ENCODE measurements at regions not wholly inside any gene's neighbourhood (a gene's known extent, or its start where the extent isn't known, plus 50 kb on each side); places are given as distances from the start of the nearest gene placed in this dataset.

GRCh38 chr18:10033016-10033399 is 119.2 kb downstream of the VAPA start:
- TF ChIP-seq CTCF (IDR thresholded peaks at IDR 0.05): no peak
- intact Hi-C loops (cut with DNase I): no loop called here
- no peaks in the 10 kb centered on the region for H3K9me3 ChIP-seq
- no peaks in the 10 kb centered on the region for H3K36me3 ChIP-seq
- peaks cover 10 to 14% of the 10 kb centered on the region in 2 donors for H3K4me1 ChIP-seq
- H3K4me3 ChIP-seq: no peak overlapping the region
- no peak for DNase-seq
- peak overlapping the region; percentile 39 to 48 for H3K27ac ChIP-seq
- H3K27me3 ChIP-seq: no peaks in the 10 kb centered on the region
- ATAC-seq: no peak

DNA sequence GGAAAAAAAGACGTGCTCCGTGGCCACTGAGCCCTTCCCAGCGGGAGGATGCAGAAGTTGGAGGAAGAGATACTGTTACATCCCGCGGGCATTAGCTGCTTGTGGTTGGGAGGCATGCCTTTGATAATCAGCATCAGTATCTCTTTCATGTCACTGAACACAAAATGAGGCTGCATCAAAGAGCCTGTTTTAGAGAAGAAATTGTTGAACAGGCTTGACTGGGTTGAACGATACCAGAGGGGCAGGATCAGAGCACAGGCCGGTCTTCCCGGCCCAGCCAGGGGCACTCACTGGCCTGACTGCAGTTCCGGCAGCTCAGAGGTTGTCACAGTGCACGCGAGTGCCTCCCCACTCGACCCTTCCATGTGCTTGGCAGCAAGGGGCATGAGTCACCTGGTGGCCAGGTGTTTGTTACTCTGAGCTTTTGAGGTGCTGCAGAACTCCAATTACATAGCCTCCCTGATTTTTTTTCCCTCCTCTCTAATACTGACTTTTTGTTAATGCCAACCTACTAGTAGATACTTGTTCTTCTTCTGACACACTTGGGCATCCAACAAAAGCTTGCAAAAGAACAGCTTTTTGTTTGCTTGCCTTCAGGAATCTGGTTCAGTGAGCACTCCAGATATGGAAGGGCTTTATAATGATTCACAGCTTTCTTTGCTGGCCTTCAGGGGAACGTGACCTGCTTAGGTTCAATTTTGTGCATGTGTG is 121.6 kb downstream of the VAPA start:
- DNase-seq: peak in 3 of 4 donors; percentile 58 to 83 (median 73)
- intact Hi-C loops (cut with DNase I): no loop called here

GRCh38 chr18:10036479-10036878 is 122.7 kb downstream of the VAPA start:
- ATAC-seq (no peak), DNase-seq (no peak)
- Histone ChIP-seq H3K36me3 (no peaks in the 10 kb centered on the region), H3K27ac (no peak overlapping the region), H3K27me3 (no peaks in the 10 kb centered on the region), H3K9me3 (peaks cover 0 to 7% of the 10 kb centered on the region in 2 donors), H3K4me1 (peaks cover 10 to 14% of the 10 kb centered on the region in 2 donors), H3K4me3 (no peak overlapping the region)
- intact Hi-C loops (cut with DNase I): no loop called here
- no peak for TF ChIP-seq CTCF (IDR thresholded peaks at IDR 0.05)

More for the DNA sequence above, 121.6 kb downstream of the VAPA start:
- ATAC-seq: peak; percentile 90
- H3K27ac ChIP-seq: peak overlapping the region in 1 of 2 donors; percentile 9
- no peaks in the 10 kb centered on the region for H3K9me3 ChIP-seq
- H3K4me1 ChIP-seq: peaks cover 10 to 14% of the 10 kb centered on the region in 2 donors
- H3K4me3 ChIP-seq: no peak overlapping the region
- no peak for TF ChIP-seq CTCF (IDR thresholded peaks at IDR 0.05)
- no peaks in the 10 kb centered on the region for H3K36me3 ChIP-seq
- H3K27me3 ChIP-seq: no peaks in the 10 kb centered on the region

- intact Hi-C loops (cut with DNase I): no loop called here
- Histone ChIP-seq H3K36me3 (no peaks in the 10 kb centered on the region), H3K9me3 (peaks cover 0 to 15% of the 10 kb centered on the region in 2 donors), H3K4me1 (peaks cover 10 to 11% of the 10 kb centered on the region in 2 donors), H3K27me3 (no peaks in the 10 kb centered on the region), H3K27ac (no peak overlapping the region), H3K4me3 (no peak overlapping the region)
- DNase-seq: no peak
- TF ChIP-seq CTCF (IDR thresholded peaks at IDR 0.05): no peak
- no peak for ATAC-seq
These were observed 123.4 kb downstream of the VAPA start for GRCh38 chr18:10037181-10037580.

GRCh38 chr18:10038268-10038667 is 124.5 kb downstream of the VAPA start:
- Histone ChIP-seq H3K36me3 (no peaks in the 10 kb centered on the region), H3K4me1 (peaks cover 0 to 4% of the 10 kb centered on the region in 2 donors), H3K27me3 (no peaks in the 10 kb centered on the region), H3K27ac (no peak overlapping the region), H3K4me3 (no peak overlapping the region), H3K9me3 (peaks cover 0 to 25% of the 10 kb centered on the region in 2 donors)
- ATAC-seq (no peak), DNase-seq (no peak)
- no peak for TF ChIP-seq CTCF (IDR thresholded peaks at IDR 0.05)
- intact Hi-C loops (cut with DNase I): no loop called here
